AML-193 (cell line): ENCODE measurements at regions not wholly inside any gene's neighbourhood (a gene's known extent, or its start where the extent isn't known, plus 50 kb on each side); places are given as distances from the start of the nearest gene placed in this dataset.
A peak's percentile ranks its signal among the peaks of the same experiment; 100 is the strongest.
"Not testable (repeated sequence)": the region's sequence is repeated elsewhere in the genome, so short reads cannot be mapped to it uniquely, and the experiment has no call there.

Experiments
- DNase-seq, 2 experiments: peaks; one replicate each; lab custom pipeline; 2025; lab: John Stamatoyannopoulos, UW

GRCh38 chr1:200317236-200317635, 92.6 kb downstream of the ZNF281 start:
- no peak for DNase-seq

GRCh38 chr1:200316148-200316803, 93.6 kb downstream of the ZNF281 start:
- no peak for DNase-seq

DNA sequence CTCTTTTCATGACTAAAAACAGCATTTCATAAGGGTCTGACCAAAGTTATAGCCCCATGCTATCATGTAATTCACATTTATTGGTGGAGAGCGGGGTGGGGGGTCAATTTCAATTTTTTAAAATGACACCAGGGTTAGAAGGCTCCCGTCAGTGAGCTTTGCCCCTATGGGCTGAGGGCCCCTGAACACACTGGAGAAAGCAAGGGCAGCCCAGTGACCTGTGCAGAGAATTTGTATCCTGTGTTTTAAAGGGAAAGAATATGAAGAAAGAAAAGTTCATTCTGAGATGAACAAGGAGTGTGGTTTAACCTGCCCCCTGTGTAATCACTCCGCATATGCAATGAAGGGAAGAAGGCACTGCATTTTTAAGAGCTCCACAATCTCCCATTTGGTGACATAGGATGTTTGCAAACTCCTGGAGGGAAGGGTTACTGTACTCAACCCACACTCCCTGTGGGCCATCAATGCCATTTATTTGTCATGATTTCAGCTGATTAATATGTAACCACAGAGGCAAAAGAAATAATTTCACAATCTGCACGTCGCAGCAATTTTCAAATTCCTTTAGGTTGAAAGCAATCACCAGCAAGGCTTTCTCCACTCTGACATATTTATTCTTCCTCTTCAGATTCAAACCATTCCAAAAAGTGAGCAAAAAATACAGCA, 95.6 kb downstream of the ZNF281 start:
- DNase-seq, result no peak

GRCh38 chr1:200311256-200311655, 98.6 kb downstream of the ZNF281 start:
- DNase-seq, result peak; percentile 61 to 65

DNA sequence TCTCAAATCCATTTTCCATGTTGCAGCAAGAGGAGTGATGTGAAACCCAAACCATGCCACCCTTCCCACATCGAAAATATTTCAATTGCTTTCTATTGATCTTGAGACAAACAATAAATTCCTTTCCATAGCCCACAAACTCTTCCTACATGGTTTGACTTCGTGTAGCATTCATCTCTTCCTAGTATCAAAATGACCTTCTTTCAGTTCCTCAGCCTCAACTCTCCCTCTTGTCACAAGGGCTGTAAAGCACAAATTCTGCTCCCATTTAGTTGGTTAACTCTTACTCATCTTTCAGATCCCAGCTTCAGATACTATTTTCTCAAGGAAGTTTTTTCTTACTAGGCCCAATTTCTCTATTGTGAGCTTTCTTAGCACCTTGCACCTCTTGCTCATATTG, 99.0 kb downstream of the ZNF281 start:
- no peak for DNase-seq

- DNase-seq, result no peak
Observed at GRCh38 chr1:200307755-200308066, 102.1 kb downstream of the ZNF281 start.

DNA sequence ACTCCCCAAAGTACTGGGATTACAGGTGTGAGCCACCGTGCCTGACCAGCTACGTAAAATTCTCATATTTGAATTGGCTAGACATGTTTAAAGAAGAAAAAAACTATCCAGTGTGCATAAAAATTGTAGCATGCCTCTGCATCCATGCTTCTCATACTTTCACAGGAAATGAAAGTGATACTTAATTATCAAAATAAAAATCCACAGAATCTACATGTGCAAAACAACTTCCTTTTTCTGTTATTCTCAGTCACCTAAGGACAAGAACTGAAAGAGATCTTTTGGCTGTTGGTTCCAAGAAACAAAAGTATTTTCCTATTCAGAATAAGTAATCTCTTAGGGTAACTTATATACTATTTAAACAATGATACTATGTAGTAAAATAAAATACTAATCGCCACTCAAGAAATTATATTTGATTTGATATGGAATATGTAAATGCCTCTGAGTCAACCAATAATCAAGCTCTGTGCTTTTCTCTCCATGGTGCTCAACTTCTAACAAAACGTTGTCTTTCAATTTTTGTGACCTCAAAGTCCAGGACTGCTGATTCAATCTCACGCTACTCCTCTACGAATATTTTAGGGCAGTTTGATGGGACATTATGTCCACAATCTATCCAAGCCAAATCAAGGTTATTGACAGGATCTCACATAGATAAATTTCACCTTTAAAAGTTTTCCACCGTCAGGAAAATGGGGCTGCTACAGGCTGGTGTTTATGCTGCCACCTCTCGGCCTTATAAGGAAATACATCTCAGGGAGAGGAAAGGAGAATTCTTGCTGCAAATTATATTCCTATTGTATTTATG, 102.7 kb downstream of the ZNF281 start:
- peak; percentile 50 to 57 for DNase-seq

DNA sequence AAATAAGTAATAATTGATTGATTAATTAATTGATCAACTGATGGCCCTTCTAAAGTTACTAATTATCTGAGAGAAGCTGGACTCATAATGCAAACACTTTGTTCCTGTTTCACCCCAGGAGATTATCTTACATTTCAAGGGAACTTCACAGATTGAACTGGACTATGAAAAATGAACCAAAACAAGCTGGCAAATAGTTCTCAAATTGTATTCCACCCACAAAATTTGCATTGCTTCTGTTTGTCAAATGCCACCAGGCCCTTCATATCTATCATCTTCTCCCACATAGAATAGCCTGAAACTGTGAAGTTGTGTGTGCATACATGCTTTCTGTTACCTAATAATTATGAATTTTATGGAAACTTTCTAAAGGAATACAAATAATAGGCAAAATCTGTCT, 104.0 kb downstream of the ZNF281 start:
- DNase-seq, result no peak

DNA sequence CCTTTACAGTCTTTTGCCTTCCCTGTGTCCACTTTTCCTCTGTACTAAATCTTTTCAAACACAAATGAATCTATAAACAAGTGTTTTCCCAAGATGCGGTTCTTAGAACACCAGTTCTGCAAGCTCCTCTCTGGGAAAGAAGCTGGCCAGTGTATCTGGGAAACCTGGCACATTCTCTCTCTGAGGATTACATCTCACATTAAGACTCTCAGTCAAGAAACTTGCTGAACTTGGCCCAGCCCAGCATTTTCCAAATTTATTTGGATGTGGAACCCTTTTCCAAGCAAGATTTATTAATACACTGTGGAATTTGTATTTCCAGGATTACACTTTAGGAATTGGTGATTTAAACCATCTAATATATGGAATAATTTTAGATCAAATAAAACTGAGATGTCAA, 105.7 kb downstream of the ZNF281 start:
- DNase-seq, result no peak

- DNase-seq, result peak in 1 of 2 experiments; percentile 9
Observed at GRCh38 chr1:200302921-200303290, 106.9 kb downstream of the ZNF281 start.

DNA sequence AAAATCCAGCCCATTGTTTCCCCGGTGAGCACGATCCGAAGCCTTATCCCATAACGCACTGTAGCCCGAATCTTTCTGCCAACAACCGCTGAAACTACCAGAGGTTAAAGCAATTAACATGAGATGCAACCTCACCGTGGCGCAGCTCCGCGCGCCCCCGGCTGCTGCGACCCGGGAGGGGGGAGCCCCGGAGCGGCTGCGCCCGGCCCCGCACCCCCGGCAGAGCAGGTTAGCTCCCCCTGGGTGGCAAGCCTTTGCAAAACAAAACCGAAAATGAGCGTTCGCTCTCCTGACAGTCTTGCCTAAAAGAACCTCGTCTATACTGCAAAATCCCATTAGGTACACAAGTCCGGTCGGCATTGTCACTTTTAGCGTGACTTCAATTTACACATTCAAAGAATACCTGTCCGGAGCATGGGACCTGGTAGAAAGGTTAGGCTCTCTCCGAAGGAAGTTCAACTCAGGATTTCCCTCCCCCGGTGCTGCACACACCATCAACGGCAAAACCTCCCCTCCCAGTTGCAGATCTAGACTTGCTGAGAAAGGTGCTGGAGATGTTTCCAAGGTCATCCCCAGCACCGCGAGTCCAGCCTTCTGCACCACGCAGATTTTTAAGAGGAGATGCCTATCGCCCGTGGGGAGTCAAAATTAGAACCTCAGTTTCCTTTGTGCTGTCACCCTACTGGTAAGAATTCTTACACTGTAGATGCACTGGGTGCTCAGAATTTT, 107.5 kb downstream of the ZNF281 start:
- peak; percentile 46 to 49 for DNase-seq

- no peak for DNase-seq
Observed at GRCh38 chr1:200301152-200301551, 108.7 kb downstream of the ZNF281 start.

GRCh38 chr1:200299571-200299970, 110.3 kb downstream of the ZNF281 start:
- no peak for DNase-seq

GRCh38 chr1:200298242-200298641, 111.6 kb downstream of the ZNF281 start:
- no peak for DNase-seq

- no peak for DNase-seq
Observed at GRCh38 chr1:200296091-200296661, 113.7 kb downstream of the ZNF281 start.

- DNase-seq, result no peak
Observed at GRCh38 chr1:200294241-200294640, 115.6 kb downstream of the ZNF281 start.

DNA sequence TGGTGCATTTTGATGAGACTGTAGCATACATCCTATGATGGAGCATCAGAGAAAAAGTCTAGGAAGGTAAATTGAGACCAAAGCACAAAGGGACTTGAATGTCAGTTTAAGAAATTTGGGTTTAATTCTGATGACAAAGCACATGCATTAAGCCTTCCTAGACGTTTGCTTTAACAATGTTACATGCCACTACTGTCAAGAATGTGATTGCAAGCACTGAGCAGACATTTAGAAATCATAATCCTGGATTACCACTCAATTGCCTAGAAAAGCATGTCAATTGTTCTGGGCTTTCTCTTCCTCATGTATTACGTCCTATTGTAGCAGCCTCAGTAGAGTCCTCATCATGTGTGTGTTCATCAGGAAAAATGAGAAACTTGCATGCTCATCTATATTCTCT, 117.1 kb downstream of the ZNF281 start:
- no peak for DNase-seq

DNA sequence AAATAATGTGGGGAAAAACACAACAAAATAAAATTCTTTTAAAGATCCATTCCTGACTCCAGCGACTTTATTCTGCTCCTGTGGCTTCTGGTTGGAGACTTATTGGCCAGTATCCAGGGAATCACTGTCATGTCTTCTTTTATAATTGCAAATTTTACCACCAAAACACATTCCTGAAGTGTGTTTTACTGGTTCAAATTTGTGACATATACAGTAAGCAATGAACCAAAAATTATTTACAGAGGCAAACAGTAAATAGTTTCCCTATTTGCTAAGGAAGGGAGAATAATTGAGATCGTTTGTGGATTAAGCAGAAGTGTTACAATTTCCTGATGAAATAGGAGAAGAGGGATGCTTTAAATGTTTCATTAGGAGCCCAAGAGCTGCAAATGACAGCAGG, 118.7 kb downstream of the ZNF281 start:
- no peak for DNase-seq

- peak in 1 of 2 experiments; percentile 25 for DNase-seq
Observed at GRCh38 chr1:200290010-200290685, 119.7 kb downstream of the ZNF281 start.

GRCh38 chr1:200288226-200288625, 121.6 kb downstream of the ZNF281 start:
- no peak for DNase-seq

- DNase-seq, result not testable (repeated sequence)
Observed at GRCh38 chr1:200284236-200284635, 125.6 kb downstream of the ZNF281 start.
